WTC11 (cell line): ENCODE measurements at regions not wholly inside any gene's neighbourhood (a gene's known extent, or its start where the extent isn't known, plus 50 kb on each side); places are given as distances from the start of the nearest gene placed in this dataset.

Experiments used
- ATAC-seq: fragments of 200-7000 bp; cut with Tn5 transposase; 2 replicates; pipeline ENCODE4 v1.10.0; 2021; ENCODE audit warnings: mild to moderate bottlenecking, moderate library complexity
- CTCF ChIA-PET: fragments of 300-600 bp; sonication (Branson Sonifier 250); formaldehyde crosslinking; loops from one replicate; lab custom pipeline; 2021; ENCODE audit warnings: antibody characterized with exemption; lab: Charles Lee
- POLR2A ChIA-PET: fragments of 350-600 bp; sonication (Branson Sonifier 250); formaldehyde crosslinking; loops from one replicate; lab custom pipeline; 2021; ENCODE audit warnings: antibody characterized with exemption; lab: Charles Lee
- DNase-seq: peaks from one replicate; pipeline ENCODE4 v3.0.0; 2021; ENCODE audit warnings: low spot score
- H3K27ac Mint-ChIP-seq: 2 replicates; pipeline ENCODE4 v1.8.0; 2021; ENCODE audit warnings: mixed read lengths
- H3K27me3 Mint-ChIP-seq: 2 replicates; pipeline ENCODE4 v1.8.0; 2021; ENCODE audit warnings: low read depth, mild to moderate bottlenecking, moderate library complexity, mixed read lengths
- H3K36me3 Mint-ChIP-seq: 2 replicates; pipeline ENCODE4 v1.8.0; 2021; ENCODE audit warnings: mixed read lengths
- H3K4me1 Mint-ChIP-seq: 2 replicates; pipeline ENCODE4 v1.8.0; 2022; ENCODE audit warnings: mixed read lengths
- H3K4me3 Mint-ChIP-seq: 2 replicates; pipeline ENCODE4 v1.8.0; 2021; ENCODE audit warnings: mild to moderate bottlenecking, moderate library complexity, mixed read lengths
- H3K9me3 Mint-ChIP-seq: 2 replicates; pipeline ENCODE4 v1.8.0; 2021; ENCODE audit warnings: mixed read lengths
- ATF2 ChIP-seq: sonication (generic); formaldehyde crosslinking; IDR thresholded peaks from 2 replicates; pipeline ENCODE4 v1.8.1; 2022; ENCODE audit warnings: low read depth, missing genetic modification reagents, borderline replicate concordance
- ATF3 ChIP-seq: sonication (generic); formaldehyde crosslinking; conservative IDR thresholded peaks from 2 replicates; pipeline ENCODE4 v1.8.1; 2022; ENCODE audit warnings: mild to moderate bottlenecking, missing genetic modification reagents
- CBFB ChIP-seq: sonication (generic); formaldehyde crosslinking; IDR thresholded peaks from 2 replicates; pipeline ENCODE4 v1.8.1; 2022; ENCODE audit warnings: mild to moderate bottlenecking, low read depth, missing genetic modification reagents
- CREB1 ChIP-seq: sonication (generic); formaldehyde crosslinking; IDR thresholded peaks from 2 replicates; pipeline ENCODE4 v1.8.0; 2023; ENCODE audit warnings: mild to moderate bottlenecking, missing genetic modification reagents
- CTCF ChIP-seq: fragments of 200-600 bp; IDR thresholded peaks from 2 replicates; pipeline ENCODE4 v1.8.0; 2022; ENCODE audit warnings: antibody characterized with exemption
- FOXP4 ChIP-seq: sonication (generic); formaldehyde crosslinking; IDR thresholded peaks from 2 replicates; pipeline ENCODE4 v1.8.0; 2022; ENCODE audit warnings: mild to moderate bottlenecking, missing genetic modification reagents
- GRHL2 ChIP-seq: fragments of 250-450 bp; sonication (Bioruptor Pico); IDR thresholded peaks from 2 replicates; pipeline ENCODE4 v1.8.0; 2022; ENCODE audit warnings: mild to moderate bottlenecking, moderate library complexity; ENCODE audit not compliant: insufficient replicate concordance, severe bottlenecking
- JAZF1 ChIP-seq: fragments of 250-450 bp; sonication (Bioruptor Pico); IDR thresholded peaks from 2 replicates; pipeline ENCODE4 v1.9.0; 2021; ENCODE audit warnings: moderate library complexity, mild to moderate bottlenecking, inconsistent platforms
- MAX ChIP-seq: sonication (generic); formaldehyde crosslinking; IDR thresholded peaks from 2 replicates; pipeline ENCODE4 v1.8.0; 2022; ENCODE audit warnings: mild to moderate bottlenecking, missing genetic modification reagents
- MLX ChIP-seq: sonication (generic); formaldehyde crosslinking; IDR thresholded peaks from 2 replicates; pipeline ENCODE4 v1.8.1; 2023; ENCODE audit warnings: mild to moderate bottlenecking, missing genetic modification reagents, moderate library complexity
- NFYB ChIP-seq: sonication (generic); formaldehyde crosslinking; conservative IDR thresholded peaks from 2 replicates; pipeline ENCODE4 v1.8.0; 2022; ENCODE audit warnings: low read depth, missing genetic modification reagents
- TCF7 ChIP-seq: sonication (generic); formaldehyde crosslinking; IDR thresholded peaks from 2 replicates; pipeline ENCODE4 v1.8.0; 2022; ENCODE audit warnings: mild to moderate bottlenecking, low read depth, missing genetic modification reagents, moderate library complexity
- TEAD4 ChIP-seq: sonication (generic); formaldehyde crosslinking; IDR thresholded peaks from 2 replicates; pipeline ENCODE4 v1.8.0; 2022; ENCODE audit warnings: mild to moderate bottlenecking, missing genetic modification reagents
- ZBTB21 ChIP-seq: sonication (generic); formaldehyde crosslinking; IDR thresholded peaks from 2 replicates; pipeline ENCODE4 v1.8.1; 2023; ENCODE audit warnings: mild to moderate bottlenecking, missing genetic modification reagents, borderline replicate concordance
- ZBTB43 ChIP-seq: sonication (generic); formaldehyde crosslinking; IDR thresholded peaks from 2 replicates; pipeline ENCODE4 v1.8.1; 2023; ENCODE audit warnings: mild to moderate bottlenecking, missing genetic modification reagents
- ZMAT4 ChIP-seq: fragments of 250-450 bp; sonication (Bioruptor Pico); IDR thresholded peaks from 2 replicates; pipeline ENCODE4 v1.9.0; 2021; ENCODE audit warnings: mild to moderate bottlenecking
- ZNF121 ChIP-seq: sonication (generic); formaldehyde crosslinking; IDR thresholded peaks from 2 replicates; pipeline ENCODE4 v1.8.0; 2023; ENCODE audit warnings: missing genetic modification reagents
- ZNF396 ChIP-seq: fragments of 250-450 bp; sonication (Bioruptor Pico); IDR thresholded peaks from 2 replicates; pipeline ENCODE4 v1.8.0; 2021; ENCODE audit warnings: mild to moderate bottlenecking, moderate library complexity, borderline replicate concordance
- ZNF425 ChIP-seq: fragments of 250-450 bp; sonication (Bioruptor Pico); conservative IDR thresholded peaks from 2 replicates; pipeline ENCODE4 v1.9.0; 2021; ENCODE audit warnings: mild to moderate bottlenecking
- ZNF671 ChIP-seq: fragments of 250-450 bp; sonication (Bioruptor Pico); IDR thresholded peaks from 2 replicates; pipeline ENCODE4 v1.8.0; 2021; ENCODE audit warnings: mild to moderate bottlenecking

GRCh38 chr18:57853864-57854263 lies 50.7 kb upstream of the ATP8B1 start (continued):
- no peak for TF ChIP-seq FOXP4 (CRISPR knock-in tag)
- TF ChIP-seq CREB1 (CRISPR knock-in tag): no peak
- no peak for TF ChIP-seq ATF3 (CRISPR knock-in tag)

GRCh38 chr18:57853133-57853532 lies 50.0 kb upstream of the ATP8B1 start:
- CTCF ChIA-PET: no interaction called here
- Mint-ChIP-seq H3K27ac (no peak overlapping the region), H3K4me1 (peaks cover 17% of the 10 kb centered on the region)
- TF ChIP-seq NFYB (CRISPR knock-in tag): no peak
- no peak for TF ChIP-seq ZMAT4 (CRISPR knock-in tag)
- no peak for TF ChIP-seq MAX (CRISPR knock-in tag)
- no peak for TF ChIP-seq ATF2
- no peak for TF ChIP-seq TCF7 (CRISPR knock-in tag)
- TF ChIP-seq ZNF121 (CRISPR knock-in tag): no peak
- TF ChIP-seq ZBTB43 (CRISPR knock-in tag): no peak
- TF ChIP-seq CTCF: no peak
- TF ChIP-seq CBFB (CRISPR knock-in tag): no peak
- TF ChIP-seq ZNF396 (CRISPR knock-in tag): no peak
- TF ChIP-seq JAZF1 (CRISPR knock-in tag): no peak
- no peak for TF ChIP-seq TEAD4 (CRISPR knock-in tag)
- TF ChIP-seq MLX (CRISPR knock-in tag): no peak
- no peak for TF ChIP-seq ATF3 (CRISPR knock-in tag)
- TF ChIP-seq ZBTB21 (CRISPR knock-in tag): no peak
- no peak for TF ChIP-seq ZNF671 (CRISPR knock-in tag)
- no peak for TF ChIP-seq GRHL2 (CRISPR knock-in tag)
- TF ChIP-seq ZNF425 (CRISPR knock-in tag): no peak
- TF ChIP-seq, all 79 proteins: peak for 0
- H3K4me3 Mint-ChIP-seq: no peak overlapping the region
- H3K27me3 Mint-ChIP-seq: no peaks in the 10 kb centered on the region; the same call in 1 of the 2 replicates
- no peak for DNase-seq
- H3K36me3 Mint-ChIP-seq: no peaks in the 10 kb centered on the region
- H3K9me3 Mint-ChIP-seq: no peaks in the 10 kb centered on the region
- POLR2A ChIA-PET: no interaction called here
- no peak for ATAC-seq
